Sciatic nerve (tissue), 2 donors: ENCODE measurements at regions not wholly inside any gene's neighbourhood (a gene's known extent, or its start where the extent isn't known, plus 50 kb on each side); places are given as distances from the start of the nearest gene placed in this dataset.

Source experiments
- ATAC-seq: fragments of 200-7000 bp; cut with Tn5 transposase; one replicate; pipeline ENCODE4 v1.9.1; 2020; ENCODE audit warnings: mild to moderate bottlenecking, moderate library complexity
- DNase-seq: peaks from one replicate; pipeline ENCODE4 v3.0.0-alpha.2; 2020; ENCODE audit warnings: low spot score
- intact Hi-C: fragments of 100-400 bp; cut with DNase I; formaldehyde crosslinking; loops from one replicate; pipeline ENCODE4 v1.14.2; 2022
- donor health status: DM: no; HTN: no; CAD: no.
- donor health status: DM: no; HTN: no; CAD: no.

GRCh38 chr5:57627661-57628060 lies 145.1 kb upstream of the ACTBL2 start:
- DNase-seq (no peak), ATAC-seq (no peak)
- intact Hi-C loops, result no loop called here

- intact Hi-C loops, result no loop called here
- ATAC-seq (no peak), DNase-seq (no peak)
Measured at GRCh38 chr5:57626703-57627102, 144.1 kb upstream of the ACTBL2 start.

GRCh38 chr5:57621624-57622023 lies 139.0 kb upstream of the ACTBL2 start:
- intact Hi-C loops, result no loop called here
- no peak for DNase-seq
- ATAC-seq, result no peak

- ATAC-seq (no peak), DNase-seq (no peak)
- intact Hi-C loops, result no loop called here
Measured at GRCh38 chr5:57618767-57619381, 136.3 kb upstream of the ACTBL2 start.

- ATAC-seq (no peak), DNase-seq (no peak)
- intact Hi-C loops, result no loop called here
Measured at GRCh38 chr5:57613741-57614140, 131.1 kb upstream of the ACTBL2 start.

GRCh38 chr5:57611177-57611576 lies 128.6 kb upstream of the ACTBL2 start:
- ATAC-seq (no peak), DNase-seq (no peak)
- intact Hi-C loops, result no loop called here

GRCh38 chr5:57608542-57608941 lies 125.9 kb upstream of the ACTBL2 start:
- ATAC-seq, result no peak
- intact Hi-C loops, result no loop called here
- no peak for DNase-seq

- ATAC-seq (no peak), DNase-seq (no peak)
- intact Hi-C loops, result no loop called here
Measured at GRCh38 chr5:57601996-57602395, 119.4 kb upstream of the ACTBL2 start.

- DNase-seq (no peak), ATAC-seq (no peak)
- intact Hi-C loops, result no loop called here
Measured at GRCh38 chr5:57600321-57600720, 117.7 kb upstream of the ACTBL2 start.

GRCh38 chr5:57598756-57599155 lies 116.1 kb upstream of the ACTBL2 start:
- ATAC-seq (no peak), DNase-seq (no peak)
- intact Hi-C loops, result no loop called here

- ATAC-seq, result peak; percentile 36
- intact Hi-C loops, result no loop called here
- DNase-seq, result no peak
Measured at GRCh38 chr5:57598097-57598496, 115.5 kb upstream of the ACTBL2 start.

GRCh38 chr5:57595523-57595991 lies 112.9 kb upstream of the ACTBL2 start:
- intact Hi-C loops, result no loop called here
- ATAC-seq (no peak), DNase-seq (no peak)

- intact Hi-C loops, result no loop called here
- ATAC-seq, result no peak
- no peak for DNase-seq
Measured at GRCh38 chr5:57594436-57594835, 111.8 kb upstream of the ACTBL2 start.

GRCh38 chr5:57592236-57592635 lies 109.6 kb upstream of the ACTBL2 start:
- no peak for ATAC-seq
- intact Hi-C loops, result no loop called here
- no peak for DNase-seq

GRCh38 chr5:57586649-57587048 lies 104.0 kb upstream of the ACTBL2 start:
- ATAC-seq, result peak; percentile 67
- DNase-seq, result no peak
- intact Hi-C loops, result no loop called here

- ATAC-seq, result peak; percentile 5
- intact Hi-C loops, result no loop called here
Measured at GRCh38 chr5:57582578-57583070, 100.0 kb upstream of the ACTBL2 start.

GRCh38 chr5:57581772-57582171 lies 99.2 kb upstream of the ACTBL2 start:
- intact Hi-C loops, result no loop called here
- peak; percentile 57 for ATAC-seq
- DNase-seq, result no peak

More at GRCh38 chr5:57582578-57583070, 100.0 kb upstream of the ACTBL2 start:
- no peak for DNase-seq

- intact Hi-C loops, result no loop called here
- ATAC-seq (peak; percentile 55), DNase-seq (no peak)
Measured at GRCh38 chr5:57581222-57581621, 98.6 kb upstream of the ACTBL2 start.

- intact Hi-C loops, result no loop called here
- no peak for ATAC-seq
Measured at GRCh38 chr5:57577432-57578175, 95.0 kb upstream of the ACTBL2 start.

GRCh38 chr5:57576317-57576716 lies 93.7 kb upstream of the ACTBL2 start:
- intact Hi-C loops, result no loop called here
- no peak for DNase-seq
- no peak for ATAC-seq

More at GRCh38 chr5:57577432-57578175, 95.0 kb upstream of the ACTBL2 start:
- DNase-seq, result no peak
